GM12878 (cell line): ENCODE measurements at regions not wholly inside any gene's neighbourhood (a gene's known extent, or its start where the extent isn't known, plus 50 kb on each side); places are given as distances from the start of the nearest gene placed in this dataset.

Experiments
- ATAC-seq: fragments of 200-7000 bp; cut with Tn5 transposase; 3 replicates; pipeline ENCODE4 v1.9.1; 2020; ENCODE audit warnings: mild to moderate bottlenecking, moderate library complexity
- BruUV-seq: library from RNA; stranded (reverse); fragments of 400-500 nt; replicated peaks from 2 replicates; lab custom pipeline; 2021; lab: Mats Ljungman, UMichigan
- CTCF ChIA-PET: fragments of 300-600 bp; sonication (Branson Sonifier 250); formaldehyde crosslinking; extraction: SDS; loops from one replicate; lab custom pipeline; 2021; ENCODE audit warnings: inconsistent platforms; lab: Yijun Ruan, JAX
- POLR2A ChIA-PET: fragments of 350-600 bp; formaldehyde crosslinking; extraction: SDS; loops from one replicate; lab custom pipeline; 2021; ENCODE audit warnings: inconsistent platforms; lab: Charles Lee
- RAD21 ChIA-PET: fragments of 300-600 bp; sonication (Branson Sonifier 250); formaldehyde crosslinking; loops from one replicate; lab custom pipeline; 2023; ENCODE audit warnings: antibody characterized with exemption; ENCODE audit not compliant: unreplicated experiment; lab: Charles Lee
- SMC1A ChIA-PET: fragments of 300-600 bp; sonication (Branson Sonifier 250); formaldehyde crosslinking; loops from one replicate; lab custom pipeline; 2023; ENCODE audit not compliant: unreplicated experiment, uncharacterized antibody; lab: Charles Lee
- DNase-seq: peaks from one replicate; pipeline ENCODE4 v3.0.0-alpha.2; 2011; ENCODE audit warnings: low read depth, low spot score
- FAIRE-seq: peaks from 3 replicates; lab custom pipeline; 2011; peaks lifted over from hg19 to GRCh38; lab: Jason Lieb, UNC
- H2AFZ ChIP-seq: 2 replicates; pipeline ENCODE4 v1.6.0; 2011; ENCODE audit warnings: low read depth, low read length, control low read depth; ENCODE audit not compliant: control insufficient read depth
- H3K27ac ChIP-seq: 2 replicates; pipeline ENCODE4 v1.5.1; 2011; ENCODE audit warnings: control low read depth; ENCODE audit not compliant: control insufficient read depth, insufficient read depth
- H3K27me3 ChIP-seq, 2 experiments: replicated peaks in 1 of 2; 2 replicates each; pipeline versions ENCODE4 v1.6.0 to v1.6.1; 2011; ENCODE audit warnings: low read length in 1 of 2; ENCODE audit not compliant: control insufficient read depth in 2 of 2, insufficient read depth in 2 of 2
- H3K36me3 ChIP-seq, 2 experiments: 2 replicates each; pipeline ENCODE4 v1.5.1; 2011; ENCODE audit warnings: low read length in 1 of 2; ENCODE audit not compliant: control insufficient read depth in 2 of 2, insufficient read depth in 2 of 2
- H3K4me1 ChIP-seq: 2 replicates; pipeline ENCODE4 v1.6.1; 2011; ENCODE audit warnings: mild to moderate bottlenecking, low read length, moderate library complexity, mixed read lengths; ENCODE audit not compliant: control insufficient read depth, insufficient read depth
- H3K4me2 ChIP-seq: 2 replicates; pipeline ENCODE4 v1.6.0; 2011; ENCODE audit warnings: control low read depth; ENCODE audit not compliant: control insufficient read depth, insufficient read depth
- H3K4me3 ChIP-seq: fragments of 200-600 bp; sonication (generic); 2 replicates; pipeline ENCODE4 v1.5.1; 2016
- H3K79me2 ChIP-seq: 2 replicates; pipeline ENCODE4 v1.6.0; 2011; ENCODE audit warnings: low read length; ENCODE audit not compliant: control insufficient read depth, insufficient read depth
- H3K9ac ChIP-seq: 2 replicates; pipeline ENCODE4 v1.8.0; 2011; ENCODE audit warnings: low read length, control low read depth, mixed read lengths; ENCODE audit not compliant: control insufficient read depth, insufficient read depth
- H3K9me3 ChIP-seq: replicated peaks from 3 replicates; pipeline ENCODE4 v1.5.1; 2011; ENCODE audit warnings: mild to moderate bottlenecking, low read length; ENCODE audit not compliant: control insufficient read depth, insufficient read depth
- H4K20me1 ChIP-seq: 2 replicates; pipeline ENCODE4 v1.6.0; 2011; ENCODE audit not compliant: control insufficient read depth, insufficient read depth
- ATF2 ChIP-seq: IDR thresholded peaks from 2 replicates; pipeline ENCODE4 v1.6.1; 2012; ENCODE audit warnings: low read length, inconsistent platforms
- CBX3 ChIP-seq: fragments of 200-600 bp; sonication (generic); IDR thresholded peaks from 2 replicates; pipeline ENCODE4 v1.6.1; 2016; ENCODE audit warnings: low read depth, borderline replicate concordance
- MAX ChIP-seq: IDR thresholded peaks from 2 replicates; pipeline ENCODE4 v1.6.1; 2012; ENCODE audit warnings: low read depth, low read length, improper control_type of control experiment
- MYB ChIP-seq: fragments of 150-350 bp; IDR thresholded peaks from 2 replicates; pipeline ENCODE4 v1.6.1; 2014; ENCODE audit warnings: mild to moderate bottlenecking, low read depth, low read length, borderline replicate concordance
- PAX8 ChIP-seq: fragments of 450-650 bp; IDR thresholded peaks from 2 replicates; pipeline ENCODE4 v1.6.1; 2017; ENCODE audit warnings: mild to moderate bottlenecking, moderate library complexity
- POLR2A ChIP-seq: IDR thresholded peaks from 2 replicates; pipeline ENCODE4 v1.6.1; 2011; ENCODE audit warnings: low read depth, mild to moderate bottlenecking, low read length
- RBBP5 ChIP-seq: fragments of 200-600 bp; sonication (generic); conservative IDR thresholded peaks from 2 replicates; pipeline ENCODE4 v1.6.1; 2016
- REST ChIP-seq: IDR thresholded peaks from 2 replicates; pipeline ENCODE4 v1.6.1; 2012; ENCODE audit warnings: mild to moderate bottlenecking, low read depth, low read length
- RFX5 ChIP-seq: IDR thresholded peaks from 2 replicates; pipeline ENCODE4 v1.6.1; 2011; ENCODE audit warnings: low read depth, low read length, improper control_type of control experiment
- SUZ12 ChIP-seq: fragments of 200-600 bp; sonication (generic); IDR thresholded peaks from one replicate; pipeline ENCODE4 v1.6.1; 2018; ENCODE audit warnings: antibody characterized with exemption, mild to moderate bottlenecking; ENCODE audit not compliant: unreplicated experiment
- TCF3 ChIP-seq: IDR thresholded peaks from 2 replicates; pipeline ENCODE4 v1.6.1; 2012; ENCODE audit warnings: low read depth, mild to moderate bottlenecking, low read length, borderline replicate concordance; ENCODE audit not compliant: insufficient read depth
- TCF7 ChIP-seq: IDR thresholded peaks from 2 replicates; pipeline ENCODE4 v1.6.1; 2014; ENCODE audit warnings: antibody characterized with exemption, borderline replicate concordance
- ZNF24 ChIP-seq: fragments of 450-650 bp; IDR thresholded peaks from 2 replicates; pipeline ENCODE4 v1.6.1; 2017; ENCODE audit warnings: antibody characterized with exemption, mild to moderate bottlenecking
- ZNF384 ChIP-seq: IDR thresholded peaks from 2 replicates; pipeline ENCODE4 v1.6.1; 2012; ENCODE audit warnings: low read depth, mild to moderate bottlenecking, low read length, improper control_type of control experiment, borderline replicate concordance
- WGBS: methylation state at CpG from one replicate; pipeline ENCODE4 v1.1.6; 2016; ENCODE audit warnings: low lambda C conversion rate; ENCODE audit not compliant: insufficient replicate concordance, insufficient coverage; ENCODE audit errors: missing lambda C conversion rate; 5-methylcytosine and 5-hydroxymethylcytosine counted together
- in situ Hi-C: fragments of 300-500 bp; cut with MboI; formaldehyde crosslinking; loops from 9 replicates; pipeline ENCODE4 v1.14.3; 2018; ENCODE audit warnings: mixed read lengths
- intact Hi-C: fragments of 100-400 bp; cut with micrococcal nuclease; formaldehyde crosslinking; loops from one replicate; pipeline ENCODE4 v1.14.2; 2022; ENCODE audit not compliant: unreplicated experiment

- ATAC-seq (no peak), FAIRE-seq (no peak), DNase-seq (no peak)
- Histone ChIP-seq H3K4me2 (no peak overlapping the region), H3K79me2 (no peaks in the 10 kb centered on the region), H3K9ac (no peak overlapping the region), H3K9me3 (no peaks in the 10 kb centered on the region), H3K27me3 (no peaks in the 10 kb centered on the region), H2AFZ (no peak overlapping the region), H4K20me1 (no peaks in the 10 kb centered on the region), H3K36me3 (no peaks in the 10 kb centered on the region), H3K27ac (no peak overlapping the region), H3K4me1 (no peaks in the 10 kb centered on the region)
- ChIA-PET RAD21 (no interaction called here), POLR2A (interaction anchor here (0.7 kb wide), 1 partner anchor 10 kb away, joined by 4 read pairs; no protein-coding TSS in a partner anchor), SMC1A (no interaction called here), CTCF (no interaction called here)
- in situ Hi-C loops: no loop called here
- WGBS: 62% methylated on average over 15 of the region's 15 CpGs
- TF ChIP-seq ATF2 (no peak), ZNF24 (no peak)
- TF ChIP-seq, all 136 proteins: peak for 0
- intact Hi-C loops: no loop called here
- no TSS peak for BruUV-seq
- no peak overlapping the region for H3K4me3 ChIP-seq
Observed at GRCh38 chr11:71138737-71139425, 113.5 kb downstream of the SHANK2 start.

- in situ Hi-C loops: no loop called here
- no TSS peak for BruUV-seq
- Histone ChIP-seq H3K9me3 (no peaks in the 10 kb centered on the region), H3K4me1 (no peaks in the 10 kb centered on the region), H3K4me3 (no peak overlapping the region), H3K4me2 (no peak overlapping the region), H3K36me3 (no peaks in the 10 kb centered on the region), H3K9ac (no peak overlapping the region), H3K79me2 (no peaks in the 10 kb centered on the region), H3K27me3 (no peaks in the 10 kb centered on the region), H2AFZ (no peak overlapping the region), H4K20me1 (no peaks in the 10 kb centered on the region), H3K27ac (no peak overlapping the region)
- ChIA-PET SMC1A (no interaction called here), POLR2A (no interaction called here), RAD21 (no interaction called here), CTCF (no interaction called here)
- intact Hi-C loops: no loop called here
- WGBS: 61% methylated on average over 9 of the region's 9 CpGs
- ATAC-seq: no peak
- DNase-seq: no peak
- FAIRE-seq: no peak
- TF ChIP-seq TCF7 (no peak), CBX3 (no peak), RFX5 (no peak), REST (no peak), MYB (no peak), RBBP5 (no peak), MAX (no peak), POLR2A (no peak), SUZ12 (no peak), PAX8 (no peak), ZNF384 (no peak), TCF3 (no peak)
Observed at GRCh38 chr11:71137376-71137775, 115.0 kb downstream of the SHANK2 start.
